Activated T-cell treated with anti-CD3 and anti-CD28 coated beads, Interleukin-2, amount 50 U/mL, for 4 hours (primary cell): ENCODE measurements at regions not wholly inside any gene's neighbourhood (a gene's known extent, or its start where the extent isn't known, plus 50 kb on each side); places are given as distances from the start of the nearest gene placed in this dataset.

Source experiments
- ATAC-seq, 2 donors: fragments of 200-7000 bp; cut with Tn5 transposase; one replicate each; pipeline ENCODE4 v1.10.0; 2021
- DNase-seq: peaks from one replicate; pipeline ENCODE4 v3.0.0-alpha.2; 2020
- H3K27me3 Mint-ChIP-seq: one replicate; pipeline ENCODE4 v1.8.0; 2021; ENCODE audit warnings: low read depth, mixed read lengths
- H3K36me3 Mint-ChIP-seq: one replicate; pipeline ENCODE4 v1.8.0; 2022; ENCODE audit warnings: mixed read lengths; ENCODE audit not compliant: insufficient read depth
- H3K4me1 Mint-ChIP-seq: one replicate; pipeline ENCODE4 v1.8.0; 2021; ENCODE audit warnings: low read depth, mixed read lengths
- H3K4me3 Mint-ChIP-seq: one replicate; pipeline ENCODE4 v1.8.0; 2021; ENCODE audit warnings: mild to moderate bottlenecking, moderate library complexity, mixed read lengths
- H3K9me3 Mint-ChIP-seq: one replicate; pipeline ENCODE4 v1.8.0; 2021; ENCODE audit warnings: mixed read lengths

DNA sequence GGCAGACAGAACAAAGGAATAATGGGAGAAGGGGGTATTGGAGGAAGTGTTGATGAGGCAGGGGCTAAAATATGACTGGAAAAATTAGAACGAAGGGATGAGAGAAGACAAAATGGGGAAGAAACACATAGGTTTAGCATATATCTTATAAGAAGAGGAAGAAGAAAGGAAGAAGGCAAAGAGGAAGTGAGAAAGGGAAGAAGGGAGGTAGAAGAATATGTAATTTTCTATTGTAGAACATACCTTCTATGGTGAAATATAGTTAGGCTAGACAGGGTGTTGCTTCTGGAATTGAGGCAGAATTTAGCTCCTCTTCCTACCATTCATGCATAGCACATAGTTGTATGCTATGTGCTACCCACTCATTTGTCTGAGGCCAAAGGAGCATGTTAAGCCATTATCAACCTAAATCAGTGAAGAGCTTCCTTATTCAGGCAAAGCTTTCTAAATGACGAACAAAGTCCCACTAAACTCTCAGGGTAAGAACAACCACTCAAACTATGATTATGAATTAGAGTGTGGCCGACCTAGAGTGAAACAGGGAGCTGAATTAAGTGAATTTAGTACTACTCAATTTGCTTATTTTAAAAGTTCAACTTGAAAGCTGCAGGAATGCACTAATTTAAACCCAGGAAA lies 180.9 kb upstream of the GALNT5 start:
- ATAC-seq (no peak), DNase-seq (no peak)
- no peaks in the 10 kb centered on the region for H3K36me3 Mint-ChIP-seq
- no peak overlapping the region for H3K4me3 Mint-ChIP-seq
- no peaks in the 10 kb centered on the region for H3K4me1 Mint-ChIP-seq
- no peaks in the 10 kb centered on the region for H3K27me3 Mint-ChIP-seq
- H3K9me3 Mint-ChIP-seq: no peaks in the 10 kb centered on the region

DNA sequence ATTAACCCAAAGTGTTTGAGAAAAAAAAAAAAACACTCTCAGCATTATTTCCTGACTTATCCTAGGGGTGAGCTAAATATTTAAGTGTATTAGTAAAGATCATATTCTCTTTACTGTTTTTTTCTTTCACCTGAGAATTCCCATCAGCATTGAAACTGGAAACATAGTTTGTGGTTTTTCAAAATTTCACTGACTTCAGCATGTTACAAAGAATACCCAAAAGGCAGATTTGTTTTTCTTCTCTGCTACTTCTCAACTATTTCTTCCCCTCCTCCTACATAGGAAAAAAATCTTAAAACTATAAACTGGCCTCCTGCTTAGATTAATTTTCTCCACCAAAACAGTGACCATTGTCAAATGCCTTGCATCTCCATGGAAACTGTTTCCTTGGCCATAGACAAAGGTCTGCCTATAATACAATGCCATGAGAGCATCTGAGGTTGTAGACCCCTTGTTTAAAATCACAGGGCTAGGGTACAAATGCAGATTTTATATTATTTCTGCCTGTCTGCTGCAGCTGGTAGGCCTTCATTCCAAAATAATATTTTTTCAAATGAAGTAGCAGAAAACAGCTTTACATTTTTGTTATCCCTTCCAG lies 179.7 kb upstream of the GALNT5 start:
- no peaks in the 10 kb centered on the region for H3K4me1 Mint-ChIP-seq
- no peaks in the 10 kb centered on the region for H3K36me3 Mint-ChIP-seq
- no peaks in the 10 kb centered on the region for H3K9me3 Mint-ChIP-seq
- no peak for ATAC-seq
- no peaks in the 10 kb centered on the region for H3K27me3 Mint-ChIP-seq
- no peak for DNase-seq
- no peak overlapping the region for H3K4me3 Mint-ChIP-seq

DNA sequence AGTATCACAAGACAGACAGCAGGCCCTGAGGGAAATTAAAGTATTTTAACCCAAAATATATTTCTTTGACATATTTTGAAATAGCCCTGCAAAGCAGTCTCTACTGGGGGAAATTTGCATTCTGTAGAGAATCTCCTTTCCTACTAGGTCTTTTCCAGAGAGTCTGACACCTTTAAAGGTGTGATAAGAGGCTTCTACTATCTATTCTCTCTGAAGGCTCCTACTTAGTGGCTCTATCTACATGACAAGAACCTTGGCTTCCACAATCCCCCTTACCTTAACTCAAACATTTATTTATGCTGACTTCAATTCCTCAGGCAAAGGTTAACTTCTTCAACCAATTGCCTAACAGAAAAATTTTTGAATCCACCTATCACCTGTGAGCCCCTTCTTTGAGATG lies 174.6 kb upstream of the GALNT5 start:
- no peak for DNase-seq
- no peak overlapping the region for H3K4me3 Mint-ChIP-seq
- no peak for ATAC-seq
- no peaks in the 10 kb centered on the region for H3K27me3 Mint-ChIP-seq
- no peaks in the 10 kb centered on the region for H3K4me1 Mint-ChIP-seq
- no peaks in the 10 kb centered on the region for H3K36me3 Mint-ChIP-seq
- H3K9me3 Mint-ChIP-seq: no peaks in the 10 kb centered on the region

DNA sequence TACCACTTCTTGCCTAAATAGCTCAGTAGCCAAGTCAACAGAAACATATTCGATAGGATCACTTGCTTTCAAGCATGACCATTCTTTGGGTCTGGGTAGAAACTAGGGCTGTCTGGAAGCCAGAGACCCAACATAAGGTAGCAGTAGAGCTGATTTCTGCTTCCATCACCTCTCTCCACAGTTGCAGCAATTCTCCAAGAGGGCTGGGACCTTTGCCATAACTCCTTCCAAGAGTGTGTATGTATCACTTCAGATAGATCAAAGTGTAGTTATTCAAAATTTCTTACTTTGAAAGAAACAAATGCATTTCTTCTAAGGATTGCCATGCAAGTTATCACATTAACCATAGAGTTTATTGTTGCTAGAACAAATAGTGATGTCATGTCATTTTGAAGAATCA lies 172.0 kb upstream of the GALNT5 start:
- H3K27me3 Mint-ChIP-seq: no peaks in the 10 kb centered on the region

DNA sequence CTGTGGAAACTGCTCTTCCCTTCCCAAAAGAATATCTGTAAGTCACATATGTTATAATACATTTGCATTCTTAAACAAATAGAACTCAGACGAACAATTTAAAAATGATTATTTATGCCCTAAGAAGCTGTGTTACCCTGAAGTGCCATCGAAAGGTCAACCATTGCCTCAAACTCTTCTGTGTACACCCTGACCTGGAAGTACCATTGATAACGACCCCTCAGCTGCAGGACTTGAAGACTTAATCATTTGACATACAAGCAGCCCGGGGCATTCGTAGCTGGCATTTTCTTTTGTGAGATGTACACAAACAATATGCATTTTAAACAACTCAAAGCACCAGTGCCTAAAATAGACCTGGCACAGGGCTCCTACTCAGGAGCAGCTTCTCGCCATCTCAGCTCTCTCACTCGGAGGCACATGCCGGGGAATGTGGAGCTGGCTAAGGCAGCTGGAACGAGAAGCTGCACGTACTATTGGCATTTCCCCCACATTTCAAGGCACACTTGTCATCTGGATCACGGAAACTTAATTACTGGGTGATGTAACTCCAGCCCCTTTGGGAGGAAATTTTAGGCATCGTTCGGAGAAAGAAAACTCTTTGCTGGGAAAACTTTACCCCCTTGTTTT lies 170.0 kb upstream of the GALNT5 start:
- H3K4me3 Mint-ChIP-seq: no peak overlapping the region
- no peaks in the 10 kb centered on the region for H3K36me3 Mint-ChIP-seq
- H3K27me3 Mint-ChIP-seq: no peaks in the 10 kb centered on the region
- no peak for DNase-seq
- ATAC-seq: no peak
- no peaks in the 10 kb centered on the region for H3K9me3 Mint-ChIP-seq
- no peaks in the 10 kb centered on the region for H3K4me1 Mint-ChIP-seq

More for the DNA sequence above, 172.0 kb upstream of the GALNT5 start:
- no peaks in the 10 kb centered on the region for H3K36me3 Mint-ChIP-seq
- DNase-seq (no peak), ATAC-seq (no peak)
- H3K9me3 Mint-ChIP-seq: no peaks in the 10 kb centered on the region
- no peak overlapping the region for H3K4me3 Mint-ChIP-seq
- H3K4me1 Mint-ChIP-seq: no peaks in the 10 kb centered on the region

DNA sequence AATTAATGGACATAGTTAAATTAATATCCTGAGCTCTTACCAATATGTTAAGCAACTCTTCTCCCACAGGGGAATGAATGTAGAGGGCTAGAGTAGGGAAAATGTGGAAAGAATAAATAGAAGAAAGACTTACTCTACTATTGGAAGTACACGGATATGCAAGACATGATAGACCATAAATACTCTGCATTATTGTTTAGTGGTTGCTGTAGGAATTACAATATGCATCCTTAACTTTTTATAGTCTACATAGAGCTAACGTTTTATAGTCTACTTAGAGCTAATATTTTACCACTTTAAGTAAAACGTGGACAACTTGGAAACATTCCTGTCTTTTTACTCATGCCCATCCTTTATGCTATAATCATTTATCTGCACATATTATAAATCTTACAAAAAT lies 163.8 kb upstream of the GALNT5 start:
- Mint-ChIP-seq H3K4me1 (no peaks in the 10 kb centered on the region), H3K36me3 (no peaks in the 10 kb centered on the region), H3K9me3 (peaks cover 3% of the 10 kb centered on the region), H3K27me3 (no peaks in the 10 kb centered on the region), H3K4me3 (no peak overlapping the region)
- ATAC-seq: no peak
- DNase-seq: no peak

DNA sequence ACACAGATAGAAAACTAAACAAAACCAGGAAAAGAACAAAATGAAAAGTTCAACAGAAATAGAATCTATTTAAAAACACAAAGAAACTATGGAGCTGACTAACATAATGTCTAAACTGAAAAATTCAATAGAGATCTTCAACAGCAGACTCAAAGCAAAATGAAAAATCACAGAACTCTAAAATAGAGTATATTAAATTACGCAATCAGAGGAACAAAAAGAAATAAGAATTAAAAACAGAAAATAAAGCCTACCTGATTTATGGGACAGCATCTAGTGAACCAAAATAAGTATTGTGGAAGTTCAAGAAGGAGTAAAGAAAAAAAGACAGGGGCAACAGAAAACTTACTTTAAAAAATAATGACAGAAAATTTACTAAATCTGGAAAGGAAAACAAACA lies 152.1 kb upstream of the GALNT5 start:
- Mint-ChIP-seq H3K27me3 (peaks cover 1% of the 10 kb centered on the region), H3K4me1 (no peaks in the 10 kb centered on the region), H3K9me3 (peaks cover 12% of the 10 kb centered on the region), H3K36me3 (no peaks in the 10 kb centered on the region), H3K4me3 (no peak overlapping the region)
- DNase-seq: no peak
- ATAC-seq: no peak

DNA sequence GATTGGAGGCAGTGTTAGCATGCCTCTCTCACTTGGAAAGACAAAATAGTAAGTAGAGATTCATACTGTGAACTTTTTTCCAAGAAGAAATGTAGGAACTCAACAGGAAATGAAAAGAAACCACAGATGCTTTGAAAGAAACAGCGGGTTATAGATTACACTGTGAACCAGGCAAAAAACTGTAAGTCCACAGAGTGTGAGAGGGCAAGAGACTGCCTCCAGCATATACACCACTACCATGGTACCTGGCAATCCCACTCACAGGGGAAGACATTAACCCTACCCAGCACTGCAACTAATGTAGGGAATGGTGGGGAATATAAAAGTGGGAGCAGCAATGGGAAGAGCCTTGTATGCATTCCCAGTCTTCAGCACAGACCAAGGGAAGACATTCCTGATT lies 150.6 kb upstream of the GALNT5 start:
- peaks cover 1% of the 10 kb centered on the region for H3K27me3 Mint-ChIP-seq
- no peak overlapping the region for H3K4me3 Mint-ChIP-seq
- no peaks in the 10 kb centered on the region for H3K4me1 Mint-ChIP-seq
- no peaks in the 10 kb centered on the region for H3K36me3 Mint-ChIP-seq
- DNase-seq: no peak
- H3K9me3 Mint-ChIP-seq: peaks cover 26% of the 10 kb centered on the region
- no peak for ATAC-seq

DNA sequence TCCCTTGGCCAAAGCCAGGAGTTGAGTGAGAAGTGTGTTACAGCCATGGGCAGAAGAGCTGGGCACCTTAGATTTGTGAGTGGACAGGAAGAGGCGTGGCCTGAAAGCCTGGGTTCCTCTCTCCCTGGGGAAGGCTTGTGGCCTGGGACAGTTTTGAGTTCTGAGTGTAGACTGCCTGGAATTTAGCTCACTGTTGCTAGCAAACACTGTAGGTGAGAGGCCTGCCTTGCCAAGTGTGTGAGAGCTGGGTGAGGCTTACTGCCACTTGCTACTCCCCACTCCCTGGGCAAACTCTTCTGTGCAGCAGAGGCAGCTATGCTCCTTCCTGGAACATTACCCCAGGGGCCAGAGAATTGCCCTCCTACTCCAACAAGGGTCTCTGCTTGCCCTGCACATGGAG lies 150.0 kb upstream of the GALNT5 start:
- Mint-ChIP-seq H3K9me3 (peaks cover 27% of the 10 kb centered on the region), H3K4me1 (no peaks in the 10 kb centered on the region), H3K36me3 (no peaks in the 10 kb centered on the region), H3K4me3 (no peak overlapping the region), H3K27me3 (peaks cover 1% of the 10 kb centered on the region)
- ATAC-seq (no peak), DNase-seq (no peak)

DNA sequence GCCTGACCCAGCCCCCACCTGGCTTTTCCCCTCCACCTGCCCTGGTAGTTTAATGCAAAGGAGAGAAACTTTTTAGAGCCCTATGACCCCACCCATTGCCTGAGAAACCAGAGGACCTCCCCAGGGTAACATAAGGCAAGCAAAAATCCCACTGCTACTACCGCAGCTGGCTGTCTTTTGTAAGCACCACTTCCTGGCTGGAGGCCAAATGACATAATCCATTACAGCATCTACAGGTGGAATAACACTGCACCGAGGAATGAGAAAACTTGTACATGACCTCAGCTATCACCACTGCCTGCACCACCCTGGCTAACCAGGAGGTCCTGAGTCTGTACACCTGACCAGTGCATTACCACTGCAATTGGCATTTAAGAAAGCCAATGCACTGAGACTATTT lies 149.6 kb upstream of the GALNT5 start:
- DNase-seq (no peak), ATAC-seq (no peak)
- Mint-ChIP-seq H3K9me3 (peaks cover 27% of the 10 kb centered on the region), H3K27me3 (peaks cover 1% of the 10 kb centered on the region), H3K36me3 (no peaks in the 10 kb centered on the region), H3K4me3 (no peak overlapping the region), H3K4me1 (no peaks in the 10 kb centered on the region)

DNA sequence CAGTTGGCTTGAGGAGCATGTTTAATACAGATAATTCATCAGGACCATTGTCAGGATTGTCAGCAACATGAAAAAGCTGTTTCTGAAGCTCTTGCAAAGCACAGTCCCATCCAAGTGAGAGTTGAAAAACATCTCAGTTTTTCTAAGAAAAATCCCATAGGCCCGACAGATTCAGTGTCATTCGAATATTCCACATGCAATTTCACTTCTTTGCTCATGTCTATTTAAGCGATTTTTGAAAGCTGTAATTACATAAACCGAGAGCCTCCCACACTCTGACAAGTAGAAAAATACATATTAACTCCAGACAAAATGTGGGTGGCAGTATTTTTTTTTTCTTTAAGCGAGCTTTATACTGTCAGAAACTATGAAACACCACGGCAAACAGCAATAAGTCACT lies 134.7 kb upstream of the GALNT5 start:
- Mint-ChIP-seq H3K9me3 (peaks cover 5% of the 10 kb centered on the region), H3K36me3 (no peaks in the 10 kb centered on the region), H3K4me3 (no peak overlapping the region), H3K4me1 (no peaks in the 10 kb centered on the region), H3K27me3 (no peaks in the 10 kb centered on the region)
- DNase-seq (no peak), ATAC-seq (no peak)

DNA sequence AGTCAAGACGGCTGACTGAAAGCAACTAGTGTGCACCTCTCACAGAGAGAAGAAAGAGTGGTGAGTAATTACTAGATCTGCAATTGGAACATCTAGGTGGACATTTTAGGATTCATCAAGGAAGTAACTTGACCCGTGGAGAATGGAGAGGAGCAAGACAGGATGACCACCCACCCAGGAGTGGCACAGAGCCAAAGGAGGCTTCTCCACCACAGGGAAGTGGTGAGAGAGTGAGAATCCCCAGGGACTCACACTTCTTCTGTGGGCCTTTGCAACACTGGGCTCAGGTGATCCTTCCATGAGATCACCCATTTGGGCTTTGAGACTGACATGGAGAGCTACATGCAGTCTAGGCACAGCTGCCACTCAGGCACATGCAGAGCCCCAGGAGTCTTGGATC lies 132.8 kb upstream of the GALNT5 start:
- ATAC-seq (no peak), DNase-seq (no peak)
- H3K4me1 Mint-ChIP-seq: no peaks in the 10 kb centered on the region
- H3K36me3 Mint-ChIP-seq: no peaks in the 10 kb centered on the region
- H3K4me3 Mint-ChIP-seq: no peak overlapping the region
- no peaks in the 10 kb centered on the region for H3K27me3 Mint-ChIP-seq
- no peaks in the 10 kb centered on the region for H3K9me3 Mint-ChIP-seq

DNA sequence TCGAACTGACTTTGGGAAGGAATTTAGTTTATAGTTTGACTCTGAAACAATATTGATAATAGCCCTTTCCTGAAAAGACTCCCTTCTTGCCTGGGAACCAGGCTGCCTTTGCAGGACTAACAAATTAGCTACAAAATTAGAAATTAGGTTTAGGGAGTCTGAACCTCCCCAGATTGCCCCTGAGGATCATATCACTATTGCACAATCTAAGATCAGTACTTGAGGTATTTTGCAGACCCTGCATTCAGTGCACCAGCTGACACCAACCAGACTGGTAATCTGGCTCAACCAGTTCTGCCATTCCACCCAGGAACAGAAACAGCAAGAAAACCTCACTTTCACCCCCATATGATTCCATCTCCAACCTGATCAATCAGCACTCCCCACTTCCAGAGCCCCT lies 131.8 kb upstream of the GALNT5 start:
- DNase-seq: no peak
- H3K4me3 Mint-ChIP-seq: no peak overlapping the region
- ATAC-seq: no peak
- no peaks in the 10 kb centered on the region for H3K4me1 Mint-ChIP-seq
- no peaks in the 10 kb centered on the region for H3K27me3 Mint-ChIP-seq
- H3K36me3 Mint-ChIP-seq: no peaks in the 10 kb centered on the region
- no peaks in the 10 kb centered on the region for H3K9me3 Mint-ChIP-seq

DNA sequence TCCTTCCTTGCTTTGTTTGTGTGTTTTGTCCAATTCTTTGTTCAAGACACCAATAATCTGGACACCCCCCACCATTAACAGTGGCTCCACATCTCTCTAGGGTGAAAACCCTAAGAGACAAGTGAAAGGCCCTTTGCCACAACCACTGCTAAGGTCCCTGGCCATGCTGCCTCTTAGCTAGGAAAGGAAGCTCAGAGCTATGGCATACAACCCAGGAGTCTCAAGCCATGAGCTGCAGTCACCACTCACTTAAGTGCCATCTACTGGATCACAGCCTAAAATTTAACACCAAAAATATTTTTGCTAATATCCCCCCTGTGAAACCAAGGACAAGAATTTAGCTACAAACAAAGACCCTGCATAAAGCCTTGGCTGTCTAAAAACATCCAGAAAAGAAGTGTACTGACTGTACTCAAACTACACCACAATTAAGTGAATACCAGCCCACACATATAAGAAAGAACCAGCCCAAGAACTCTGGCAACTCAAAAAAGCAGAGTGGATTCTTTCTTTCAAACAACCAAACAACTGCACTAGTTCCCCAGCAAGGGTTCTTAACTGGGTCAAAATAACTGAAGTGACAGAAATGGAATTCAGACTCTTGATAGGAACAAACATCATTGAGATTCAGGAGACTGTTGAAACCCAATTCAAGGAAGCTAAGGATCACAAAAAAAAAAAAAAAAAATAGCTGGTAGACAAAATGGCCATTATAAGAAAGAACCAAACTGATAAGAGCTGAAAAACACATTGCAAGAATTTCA lies 130.1 kb upstream of the GALNT5 start:
- H3K27me3 Mint-ChIP-seq: no peaks in the 10 kb centered on the region
- no peak for ATAC-seq
- no peak for DNase-seq
- H3K4me3 Mint-ChIP-seq: no peak overlapping the region
- no peaks in the 10 kb centered on the region for H3K4me1 Mint-ChIP-seq
- no peaks in the 10 kb centered on the region for H3K36me3 Mint-ChIP-seq
- no peaks in the 10 kb centered on the region for H3K9me3 Mint-ChIP-seq

DNA sequence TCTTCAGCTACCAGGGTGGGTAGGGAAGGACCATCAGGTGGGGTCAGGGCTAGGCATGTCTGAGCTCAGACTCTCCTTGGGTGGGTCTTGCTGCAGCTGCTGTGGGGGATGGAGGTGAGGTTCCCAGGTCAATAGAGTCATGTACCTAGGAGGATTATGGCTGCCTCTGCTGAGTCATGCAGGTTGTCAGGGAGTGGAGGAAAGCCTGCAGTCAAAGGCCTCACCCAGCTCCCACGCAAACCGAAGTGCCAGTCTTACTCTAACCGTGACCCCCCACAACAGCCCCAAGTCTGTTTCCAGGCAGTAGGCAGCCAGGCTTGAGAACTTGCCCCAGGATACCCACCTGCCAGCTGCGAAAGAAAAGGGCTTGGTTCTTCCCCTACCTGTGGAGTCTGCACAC lies 113.6 kb upstream of the GALNT5 start:
- DNase-seq (no peak), ATAC-seq (no peak)
- H3K36me3 Mint-ChIP-seq: no peaks in the 10 kb centered on the region
- H3K4me3 Mint-ChIP-seq: no peak overlapping the region
- H3K4me1 Mint-ChIP-seq: no peaks in the 10 kb centered on the region
- H3K9me3 Mint-ChIP-seq: no peaks in the 10 kb centered on the region
- peaks cover 12% of the 10 kb centered on the region for H3K27me3 Mint-ChIP-seq
